A549 (cell line): ENCODE measurements at regions not wholly inside any gene's neighbourhood (a gene's known extent, or its start where the extent isn't known, plus 50 kb on each side); places are given as distances from the start of the nearest gene placed in this dataset.

Experiments used
- ATAC-seq, 2 experiments: fragments of 200-7000 bp in 1 of 2; fragments of >200 bp in 1 of 2; cut with Nextera tagmentation in 1 of 2; cut with Tn5 transposase in 1 of 2; 3 replicates each; pipeline versions ENCODE4 v1.8.0 to v1.9.1; 2018 to 2020; ENCODE audit warnings: mild to moderate bottlenecking in 1 of 2, moderate library complexity in 1 of 2
- CTCF ChIA-PET: fragments of 300-600 bp; sonication (Branson Sonifier 250); formaldehyde crosslinking; extraction: SDS; loops from one replicate; lab custom pipeline; 2021; ENCODE audit warnings: antibody characterized with exemption, inconsistent platforms; lab: Yijun Ruan, JAX
- POLR2A ChIA-PET: fragments of 350-600 bp; formaldehyde crosslinking; extraction: SDS; loops from one replicate; lab custom pipeline; 2021; ENCODE audit warnings: antibody characterized with exemption, inconsistent platforms; lab: Yijun Ruan, JAX
- DNase-seq, 2 experiments: peaks; one replicate each; pipeline versions ENCODE4 v3.0.0 to v3.0.0-alpha.2; 2011 to 2016; ENCODE audit warnings: low read depth in 1 of 2, low spot score in 1 of 2
- FAIRE-seq: peaks from 2 replicates; lab custom pipeline; 2011; peaks lifted over from hg19 to GRCh38; lab: Jason Lieb, UNC
- H3K27ac ChIP-seq, 2 experiments: fragments of >200 bp; sonication (Bioruptor Twin); formaldehyde crosslinking; 3 replicates each; pipeline ENCODE4 v1.5.1; 2016 to 2017
- H3K4me1 ChIP-seq: fragments of >200 bp; sonication (Bioruptor Twin); formaldehyde crosslinking; 3 replicates; pipeline ENCODE4 v1.6.1; 2016
- H3K4me2 ChIP-seq: fragments of >200 bp; sonication (Bioruptor Twin); formaldehyde crosslinking; 3 replicates; pipeline ENCODE4 v1.6.1; 2016
- H3K4me3 ChIP-seq: fragments of >200 bp; sonication (Bioruptor Twin); formaldehyde crosslinking; 3 replicates; pipeline ENCODE4 v1.5.1; 2016
- H3K9me3 ChIP-seq: fragments of >200 bp; sonication (Bioruptor Twin); formaldehyde crosslinking; 3 replicates; pipeline ENCODE4 v1.6.1; 2016
- ATOH8 ChIP-seq: fragments of 250-450 bp; sonication (Bioruptor Pico); IDR thresholded peaks from 2 replicates; pipeline ENCODE4 v1.5.0; 2020; ENCODE audit warnings: low read depth, mild to moderate bottlenecking, moderate library complexity
- BCL3 ChIP-seq: fragments of >200 bp; sonication (Bioruptor Twin); formaldehyde crosslinking; IDR thresholded peaks from 3 replicates; pipeline ENCODE4 v1.6.1; 2016
- BHLHE40 ChIP-seq: IDR thresholded peaks from 2 replicates; pipeline ENCODE4 v1.6.1; 2012; ENCODE audit warnings: low read depth, low read length, inconsistent platforms
- CBX2 ChIP-seq: fragments of 200-600 bp; sonication (generic); IDR thresholded peaks from 2 replicates; pipeline ENCODE4 v1.6.1; 2016; ENCODE audit warnings: low read depth, mild to moderate bottlenecking, borderline replicate concordance
- CBX8 ChIP-seq: fragments of 200-600 bp; sonication (generic); IDR thresholded peaks from 2 replicates; pipeline ENCODE4 v1.6.1; 2016
- CHD4 ChIP-seq: fragments of 200-600 bp; sonication (generic); IDR thresholded peaks from 2 replicates; pipeline ENCODE4 v1.6.1; 2016; ENCODE audit warnings: antibody characterized with exemption, mild to moderate bottlenecking, borderline replicate concordance
- ELK1 ChIP-seq: fragments of 150-350 bp; IDR thresholded peaks from 2 replicates; pipeline ENCODE4 v1.6.1; 2014; ENCODE audit warnings: low read depth, mild to moderate bottlenecking, low read length
- EP300 ChIP-seq, 2 experiments: fragments of >200 bp; sonication (Bioruptor Twin); formaldehyde crosslinking; IDR thresholded peaks; 2 replicates in 1 of 2; 3 replicates in 1 of 2; pipeline ENCODE4 v1.6.1; 2016 to 2017
- ESRRA ChIP-seq: fragments of 150-350 bp; IDR thresholded peaks from 2 replicates; pipeline ENCODE4 v1.6.1; 2014; ENCODE audit warnings: mild to moderate bottlenecking, low read length, borderline replicate concordance
- FOSB ChIP-seq: fragments of 250-450 bp; sonication (Bioruptor Pico); IDR thresholded peaks from 2 replicates; pipeline ENCODE4 v1.5.0; 2020; ENCODE audit warnings: mild to moderate bottlenecking, moderate library complexity
- FOSL2 ChIP-seq, 2 experiments: fragments of 450-650 bp in 1 of 2; fragments of >200 bp in 1 of 2; sonication (Bioruptor Twin) in 1 of 2; formaldehyde crosslinking; IDR thresholded peaks; 2 replicates each; pipeline versions ENCODE4 v1.5.0 to v1.6.1; 2016 to 2020; ENCODE audit warnings: mild to moderate bottlenecking in 1 of 2, moderate library complexity in 1 of 2
- HDAC2 ChIP-seq: fragments of 200-600 bp; sonication (generic); IDR thresholded peaks from 2 replicates; pipeline ENCODE4 v1.6.1; 2016
- HOXA7 ChIP-seq: fragments of 250-450 bp; sonication (Bioruptor Pico); IDR thresholded peaks from 2 replicates; pipeline ENCODE4 v1.5.0; 2020; ENCODE audit warnings: mild to moderate bottlenecking, moderate library complexity
- HOXB5 ChIP-seq: fragments of 250-450 bp; sonication (Bioruptor Pico); IDR thresholded peaks from 2 replicates; pipeline ENCODE4 v1.5.0; 2020; ENCODE audit warnings: mild to moderate bottlenecking, moderate library complexity
- JUN ChIP-seq, 2 experiments: fragments of >200 bp; sonication (Bioruptor Twin); formaldehyde crosslinking; IDR thresholded peaks; 2 replicates in 1 of 2; 3 replicates in 1 of 2; pipeline ENCODE4 v1.6.1; 2016 to 2017
- JUNB ChIP-seq: fragments of >200 bp; sonication (Bioruptor Twin); formaldehyde crosslinking; IDR thresholded peaks from 2 replicates; pipeline ENCODE4 v1.6.1; 2016
- KDM1A ChIP-seq: fragments of 200-600 bp; sonication (generic); IDR thresholded peaks from 2 replicates; pipeline ENCODE4 v1.6.1; 2016; ENCODE audit warnings: low read depth, mild to moderate bottlenecking
- KDM5A ChIP-seq: fragments of 200-600 bp; sonication (generic); IDR thresholded peaks from 2 replicates; pipeline ENCODE4 v1.6.1; 2016; ENCODE audit warnings: antibody characterized with exemption, mild to moderate bottlenecking
- MAFK ChIP-seq: fragments of 450-650 bp; IDR thresholded peaks from 2 replicates; pipeline ENCODE4 v1.6.1; 2014; ENCODE audit not compliant: partially characterized antibody
- MYC ChIP-seq: IDR thresholded peaks from 2 replicates; pipeline ENCODE4 v1.6.1; 2012; ENCODE audit warnings: mild to moderate bottlenecking, inconsistent platforms, low read length, improper control_type of control experiment, borderline replicate concordance
- NFE2L2 ChIP-seq: fragments of 150-350 bp; conservative IDR thresholded peaks from 2 replicates; pipeline ENCODE4 v1.6.1; 2014; ENCODE audit warnings: low read length
- NR3C1 ChIP-seq: fragments of >200 bp; sonication (Bioruptor Twin); formaldehyde crosslinking; IDR thresholded peaks from 3 replicates; pipeline ENCODE4 v1.6.1; 2017
- PHF8 ChIP-seq: fragments of 200-600 bp; sonication (generic); IDR thresholded peaks from 2 replicates; pipeline ENCODE4 v1.6.1; 2016; ENCODE audit warnings: low read depth, mild to moderate bottlenecking, antibody characterized with exemption, moderate library complexity, borderline replicate concordance
- POLR2A ChIP-seq: IDR thresholded peaks from 2 replicates; pipeline ENCODE4 v1.6.1; 2012; ENCODE audit warnings: mild to moderate bottlenecking, low read length
- RARB ChIP-seq: fragments of 250-450 bp; sonication (Bioruptor Pico); IDR thresholded peaks from 2 replicates; pipeline ENCODE4 v1.8.0; 2021; ENCODE audit warnings: mild to moderate bottlenecking, moderate library complexity
- RCOR1 ChIP-seq: fragments of 150-350 bp; IDR thresholded peaks from 2 replicates; pipeline ENCODE4 v1.6.1; 2014; ENCODE audit warnings: antibody characterized with exemption, low read length, low read depth
- SMC3 ChIP-seq: fragments of >200 bp; sonication (Bioruptor Twin); formaldehyde crosslinking; IDR thresholded peaks from 3 replicates; pipeline ENCODE4 v1.6.1; 2018; ENCODE audit warnings: inconsistent platforms
- SREBF2 ChIP-seq: fragments of 450-650 bp; IDR thresholded peaks from 2 replicates; pipeline ENCODE4 v1.6.1; 2014; ENCODE audit warnings: mild to moderate bottlenecking, moderate library complexity
- TFCP2L1 ChIP-seq: fragments of 250-450 bp; sonication (Bioruptor Pico); IDR thresholded peaks from 2 replicates; pipeline ENCODE4 v1.5.0; 2021; ENCODE audit warnings: mild to moderate bottlenecking
- WGBS: methylation state at CpG from one replicate; pipeline ENCODE4 v1.1.6; 2017; ENCODE audit errors: missing lambda C conversion rate; 5-methylcytosine and 5-hydroxymethylcytosine counted together

GRCh38 chr9:26335116-26335515 lies 557.5 kb downstream of the CAAP1 start:
- DNase-seq: no peak
- WGBS: 15% methylated on average over 2 of the region's 2 CpGs
- no peak overlapping the region for H3K27ac ChIP-seq

GRCh38 chr9:26334706-26335105 lies 557.9 kb downstream of the CAAP1 start:
- Histone ChIP-seq H3K9me3 (no peaks in the 10 kb centered on the region), H3K27ac (no peak overlapping the region), H3K4me3 (no peak overlapping the region), H3K4me1 (no peaks in the 10 kb centered on the region), H3K4me2 (no peak overlapping the region)
- 35% methylated on average over 4 of the region's 4 CpGs for WGBS
- DNase-seq: no peak
- ChIA-PET POLR2A (no interaction called here), CTCF (no interaction called here)
- TF ChIP-seq MYC: no peak
- TF ChIP-seq RCOR1: no peak
- no peak for TF ChIP-seq MAFK
- no peak for TF ChIP-seq KDM1A
- no peak for TF ChIP-seq CBX8
- no peak for TF ChIP-seq FOSL2 (IDR thresholded peaks at IDR 0.05)
- TF ChIP-seq FOSL2 (CRISPR knock-in tag; IDR thresholded peaks at IDR 0.05): no peak
- TF ChIP-seq CBX2: no peak
- ATAC-seq: no peak
- FAIRE-seq: no peak

More at GRCh38 chr9:26335116-26335515, 557.5 kb downstream of the CAAP1 start:
- CTCF ChIA-PET: no interaction called here
- TF ChIP-seq NR3C1: no peak
- TF ChIP-seq ESRRA: no peak
- TF ChIP-seq SREBF2: no peak
- TF ChIP-seq EP300 (IDR thresholded peaks at IDR 0.05): no peak
- TF ChIP-seq JUN (IDR thresholded peaks at IDR 0.05): no peak
- no peak for TF ChIP-seq RARB
- no peak for TF ChIP-seq TFCP2L1 (CRISPR knock-in tag)
- no peak for TF ChIP-seq BHLHE40
- TF ChIP-seq FOSB (CRISPR knock-in tag): no peak
- TF ChIP-seq HOXA7: no peak
- ATAC-seq (no peak), FAIRE-seq (no peak)
- H3K4me1 ChIP-seq: no peaks in the 10 kb centered on the region
- POLR2A ChIA-PET: no interaction called here
- H3K4me2 ChIP-seq: no peak overlapping the region
- no peak overlapping the region for H3K4me3 ChIP-seq
- no peaks in the 10 kb centered on the region for H3K9me3 ChIP-seq

GRCh38 chr9:26331223-26331622 lies 561.4 kb downstream of the CAAP1 start:
- DNase-seq (no peak), FAIRE-seq (no peak), ATAC-seq (no peak)
- Histone ChIP-seq H3K27ac (no peak overlapping the region), H3K4me1 (no peaks in the 10 kb centered on the region), H3K4me3 (no peak overlapping the region), H3K9me3 (no peaks in the 10 kb centered on the region), H3K4me2 (no peak overlapping the region)
- 73% methylated on average over 3 of the region's 3 CpGs for WGBS
- POLR2A ChIA-PET: no interaction called here
- CTCF ChIA-PET: interaction anchor here (0.5 kb wide), 1 partner anchor 275 kb away, joined by 3 read pairs; no protein-coding TSS in a partner anchor
- TF ChIP-seq HDAC2 (no peak), HOXB5 (no peak), CBX2 (no peak)

GRCh38 chr9:26329974-26330373 lies 562.6 kb downstream of the CAAP1 start:
- no peak for TF ChIP-seq ELK1
- no peak for TF ChIP-seq POLR2A
- TF ChIP-seq SMC3: no peak
- no peak for TF ChIP-seq HOXB5
- TF ChIP-seq KDM5A: no peak
- no peak for TF ChIP-seq NFE2L2
- no peak for TF ChIP-seq RARB
- TF ChIP-seq ATOH8 (CRISPR knock-in tag): no peak
- no peak for TF ChIP-seq CHD4
- TF ChIP-seq BCL3: no peak
- TF ChIP-seq JUNB: no peak
- no peak for TF ChIP-seq PHF8
- FAIRE-seq (no peak), ATAC-seq (no peak), DNase-seq (no peak)
- Histone ChIP-seq H3K9me3 (no peaks in the 10 kb centered on the region), H3K27ac (no peak overlapping the region), H3K4me1 (peaks cover 5% of the 10 kb centered on the region; the same call in 1 of the 3 replicates), H3K4me2 (no peak overlapping the region), H3K4me3 (no peak overlapping the region)
- CTCF ChIA-PET: no interaction called here
- 34% methylated on average over 3 of the region's 3 CpGs for WGBS
- POLR2A ChIA-PET: no interaction called here
